ENCODE measurements at regions not wholly inside any gene's neighbourhood (a gene's known extent, or its start where the extent isn't known, plus 50 kb on each side); places are given as distances from the start of the nearest gene placed in this dataset.

DNA sequence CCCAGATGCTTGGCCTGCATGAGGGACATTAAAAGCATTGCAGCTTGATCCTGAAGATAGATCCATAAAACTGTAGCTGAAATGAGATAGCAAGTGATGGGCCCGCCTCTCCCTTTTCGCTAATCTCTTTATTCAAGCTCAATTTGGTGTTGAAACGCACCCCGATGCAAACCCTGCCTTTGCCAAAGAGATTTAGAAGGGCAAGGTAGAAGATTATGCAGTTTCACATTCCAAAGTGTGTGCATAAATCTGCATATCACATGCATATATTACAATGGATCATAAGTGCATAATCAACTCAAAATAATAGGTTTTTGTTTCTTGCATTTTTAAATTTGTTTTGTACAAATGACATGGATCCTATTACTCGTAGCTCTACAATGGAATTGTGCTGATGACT, 80.1 kb upstream of the SHANK2 start:
- ATAC-seq (replicated peaks) (no peak), DNase-seq (no peak)
- peaks cover 5 to 12% of the 10 kb centered on the region in 2 donors for H3K27me3 Mint-ChIP-seq
- peaks cover 0 to 2% of the 10 kb centered on the region in 2 donors for H3K36me3 Mint-ChIP-seq
- H3K4me1 Mint-ChIP-seq = no peaks in the 10 kb centered on the region
- peaks cover 8 to 9% of the 10 kb centered on the region in 2 donors for H3K9me3 Mint-ChIP-seq
- H3K27ac Mint-ChIP-seq = no peak overlapping the region
- no peak overlapping the region for H3K4me3 Mint-ChIP-seq

DNA sequence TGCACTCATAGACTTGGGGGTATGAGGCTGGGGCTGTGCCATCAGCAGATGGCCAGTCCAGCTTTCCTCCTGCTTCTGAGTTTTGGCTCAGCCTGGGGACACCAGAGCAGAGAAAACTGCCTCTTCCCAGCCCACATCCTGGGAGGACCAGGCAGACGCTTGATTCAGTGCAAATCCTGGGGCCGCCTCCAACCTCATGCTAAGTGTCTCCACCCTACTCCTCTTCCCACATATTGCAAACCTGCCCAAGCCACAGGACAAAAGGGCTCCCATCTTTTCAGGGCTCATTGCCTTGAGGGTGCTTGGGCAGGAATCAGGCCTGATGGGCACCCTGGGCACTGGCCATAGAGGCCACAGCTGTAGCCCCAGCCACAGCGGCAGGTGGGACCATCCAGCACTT, 79.7 kb upstream of the SHANK2 start:
- Mint-ChIP-seq H3K27me3 (peaks cover 5 to 12% of the 10 kb centered on the region in 2 donors), H3K4me3 (no peak overlapping the region), H3K9me3 (peaks cover 8 to 9% of the 10 kb centered on the region in 2 donors), H3K36me3 (peaks cover 0 to 2% of the 10 kb centered on the region in 2 donors), H3K4me1 (no peaks in the 10 kb centered on the region), H3K27ac (no peak overlapping the region)
- ATAC-seq (replicated peaks) (no peak), DNase-seq (no peak)

- Mint-ChIP-seq H3K27ac (no peak overlapping the region), H3K4me1 (no peaks in the 10 kb centered on the region), H3K4me3 (no peak overlapping the region), H3K27me3 (peaks cover 5 to 12% of the 10 kb centered on the region in 2 donors), H3K9me3 (peaks cover 8 to 9% of the 10 kb centered on the region in 2 donors), H3K36me3 (peaks cover 0 to 2% of the 10 kb centered on the region in 2 donors)
- DNase-seq (no peak), ATAC-seq (replicated peaks) (no peak)
These were observed 79.3 kb upstream of the SHANK2 start for GRCh38 chr11:71331631-71332030.

GRCh38 chr11:71330996-71331395, 78.6 kb upstream of the SHANK2 start:
- H3K9me3 Mint-ChIP-seq = peaks cover 8 to 9% of the 10 kb centered on the region in 2 donors
- no peak for DNase-seq
- no peak for ATAC-seq (replicated peaks)
- H3K27me3 Mint-ChIP-seq = peaks cover 5 to 12% of the 10 kb centered on the region in 2 donors
- H3K27ac Mint-ChIP-seq = no peak overlapping the region
- no peaks in the 10 kb centered on the region for H3K4me1 Mint-ChIP-seq
- no peak overlapping the region for H3K4me3 Mint-ChIP-seq
- H3K36me3 Mint-ChIP-seq = peaks cover 0 to 2% of the 10 kb centered on the region in 2 donors

DNA sequence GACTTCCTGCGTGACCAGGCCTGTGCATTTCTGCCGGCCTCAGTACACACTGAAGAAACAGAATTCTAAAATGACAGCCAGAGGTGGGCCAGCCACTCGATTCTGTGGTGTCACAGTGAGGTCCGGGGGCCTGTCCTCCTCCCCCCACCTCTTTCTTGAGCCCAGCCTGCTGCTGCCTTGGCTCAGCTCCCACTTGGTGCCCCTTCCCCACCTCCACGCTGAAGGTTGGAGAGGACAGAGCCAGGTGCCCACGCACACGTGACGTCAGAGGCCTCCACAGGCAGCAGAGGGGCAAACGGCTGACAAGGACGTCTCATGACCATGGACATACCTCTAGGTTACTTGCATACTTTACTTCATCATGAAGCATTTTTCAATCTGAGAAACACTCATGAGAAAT, 78.0 kb upstream of the SHANK2 start:
- Mint-ChIP-seq H3K9me3 (peaks cover 8 to 9% of the 10 kb centered on the region in 2 donors), H3K4me1 (no peaks in the 10 kb centered on the region), H3K4me3 (no peak overlapping the region), H3K27ac (no peak overlapping the region), H3K27me3 (peaks cover 5 to 12% of the 10 kb centered on the region in 2 donors), H3K36me3 (peaks cover 0 to 2% of the 10 kb centered on the region in 2 donors)
- DNase-seq = no peak
- ATAC-seq (replicated peaks) = no peak

DNA sequence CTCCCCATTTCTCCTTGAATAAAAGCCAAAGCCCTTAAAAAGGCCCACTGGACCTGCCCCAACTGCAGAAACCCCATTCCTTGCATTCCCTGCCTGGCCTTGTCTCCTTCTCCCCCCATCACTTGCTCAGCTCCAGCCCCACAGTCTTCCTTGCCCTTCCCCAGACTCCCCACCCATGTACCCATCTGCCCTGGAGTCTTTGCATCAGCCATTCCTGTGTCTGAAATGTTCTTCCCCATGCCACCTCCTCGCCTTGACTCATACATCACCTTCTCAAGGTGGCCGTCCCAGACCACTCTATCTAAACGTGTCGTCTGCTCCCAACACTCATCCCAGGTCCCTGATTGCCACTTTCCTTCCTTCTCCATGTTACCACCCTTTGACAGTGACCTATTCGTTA, 77.4 kb upstream of the SHANK2 start:
- H3K4me3 Mint-ChIP-seq = no peak overlapping the region
- DNase-seq (no peak), ATAC-seq (replicated peaks) (no peak)
- H3K4me1 Mint-ChIP-seq = no peaks in the 10 kb centered on the region
- H3K27ac Mint-ChIP-seq = no peak overlapping the region
- H3K27me3 Mint-ChIP-seq = peaks cover 5 to 14% of the 10 kb centered on the region in 2 donors
- peaks cover 0 to 2% of the 10 kb centered on the region in 2 donors for H3K36me3 Mint-ChIP-seq
- H3K9me3 Mint-ChIP-seq = peaks cover 8 to 9% of the 10 kb centered on the region in 2 donors

GRCh38 chr11:71329165-71329510, 76.8 kb upstream of the SHANK2 start:
- Mint-ChIP-seq H3K27ac (no peak overlapping the region), H3K4me3 (no peak overlapping the region), H3K4me1 (no peaks in the 10 kb centered on the region), H3K36me3 (peaks cover 0 to 2% of the 10 kb centered on the region in 2 donors), H3K9me3 (peaks cover 7 to 8% of the 10 kb centered on the region in 2 donors), H3K27me3 (peaks cover 5 to 18% of the 10 kb centered on the region in 2 donors)
- no peak for DNase-seq
- ATAC-seq (replicated peaks) = no peak

- Mint-ChIP-seq H3K27ac (no peak overlapping the region), H3K4me1 (no peaks in the 10 kb centered on the region), H3K36me3 (no peaks in the 10 kb centered on the region), H3K9me3 (peaks cover 3 to 4% of the 10 kb centered on the region in 2 donors), H3K27me3 (peaks cover 12 to 28% of the 10 kb centered on the region in 2 donors), H3K4me3 (no peak overlapping the region)
- DNase-seq = no peak
- no peak for ATAC-seq (replicated peaks)
These were observed 75.0 kb upstream of the SHANK2 start for GRCh38 chr11:71327156-71328085.

DNA sequence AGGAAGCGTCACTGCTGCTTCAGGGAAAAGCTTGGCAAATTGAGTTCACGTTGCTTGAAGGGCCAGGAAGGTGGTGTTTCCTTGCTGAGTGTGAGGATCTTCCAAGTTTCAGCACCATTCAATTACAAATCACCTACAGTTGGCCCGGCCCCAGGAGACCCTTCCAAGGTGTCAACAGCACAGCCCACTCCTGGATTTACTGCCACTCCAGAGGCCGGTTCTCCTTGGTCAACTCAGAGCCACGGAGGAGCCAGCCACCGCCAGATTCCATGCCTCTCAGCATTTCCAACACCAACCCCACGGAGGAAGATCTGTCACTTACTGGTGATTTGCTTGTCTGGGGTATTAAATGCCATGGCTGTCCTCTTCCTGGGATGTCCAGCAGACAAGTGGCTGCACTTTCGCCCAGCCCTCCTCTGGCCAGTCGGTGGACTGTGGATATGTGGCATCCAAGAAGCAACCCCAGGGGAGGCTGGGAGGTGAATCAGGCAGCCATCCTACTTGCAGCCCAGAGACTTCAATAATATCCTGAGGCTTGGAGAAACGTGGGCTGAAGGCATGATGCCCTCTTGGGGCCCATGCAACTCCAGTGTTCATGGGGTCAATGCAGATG, 74.1 kb upstream of the SHANK2 start:
- Mint-ChIP-seq H3K9me3 (no peaks in the 10 kb centered on the region), H3K4me1 (no peaks in the 10 kb centered on the region), H3K27ac (no peak overlapping the region), H3K4me3 (no peak overlapping the region), H3K27me3 (peaks cover 12 to 27% of the 10 kb centered on the region in 2 donors), H3K36me3 (no peaks in the 10 kb centered on the region)
- DNase-seq (no peak), ATAC-seq (replicated peaks) (no peak)

DNA sequence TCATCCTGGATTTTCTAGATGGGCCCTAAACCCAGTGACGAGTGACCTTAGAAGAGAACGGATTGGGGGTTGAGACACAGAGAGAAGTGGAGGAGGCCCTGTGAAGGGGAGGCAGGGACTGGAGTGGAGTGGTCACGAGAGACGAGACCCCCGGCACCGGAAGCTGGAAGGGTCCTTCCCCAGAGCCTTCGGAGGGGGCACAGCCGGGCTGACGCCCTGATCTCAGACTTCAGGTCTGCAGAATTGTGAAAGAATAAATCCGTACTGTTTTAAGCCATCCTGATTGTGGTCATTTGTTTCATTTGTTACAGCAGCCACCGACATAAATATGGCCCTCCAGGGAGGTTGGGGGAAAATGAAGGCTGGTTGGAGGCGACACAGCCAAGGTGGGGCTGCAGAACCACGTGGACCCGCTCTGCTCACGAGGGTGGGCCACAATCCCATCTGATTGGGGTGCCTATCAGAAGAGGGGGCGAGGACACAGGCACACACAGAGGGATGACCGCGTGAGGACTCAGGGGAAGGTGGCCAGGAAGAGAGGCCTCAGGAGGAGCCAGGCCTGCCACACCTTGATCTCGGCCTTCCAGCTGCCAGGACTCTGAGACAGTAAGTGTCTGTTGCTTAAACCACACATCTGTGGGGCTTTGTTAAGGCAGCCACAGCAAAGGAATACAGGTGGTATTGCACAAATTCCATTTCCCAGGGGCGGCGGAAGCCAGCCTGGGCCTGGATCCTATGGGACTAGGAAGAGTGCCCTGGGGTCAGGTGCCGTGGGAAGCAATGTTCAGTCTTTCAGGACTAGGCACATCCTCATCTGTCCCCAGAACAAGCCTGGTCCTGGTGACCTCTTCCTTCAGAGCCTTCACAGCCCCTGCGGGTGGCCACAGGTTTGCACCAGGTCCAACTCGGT, 73.3 kb upstream of the SHANK2 start:
- Mint-ChIP-seq H3K36me3 (no peaks in the 10 kb centered on the region), H3K4me3 (no peak overlapping the region), H3K27ac (no peak overlapping the region), H3K9me3 (no peaks in the 10 kb centered on the region), H3K4me1 (no peaks in the 10 kb centered on the region), H3K27me3 (peaks cover 12 to 23% of the 10 kb centered on the region in 2 donors)
- DNase-seq (no peak), ATAC-seq (replicated peaks) (no peak)

GRCh38 chr11:71324788-71325417, 72.5 kb upstream of the SHANK2 start:
- Mint-ChIP-seq H3K4me1 (no peaks in the 10 kb centered on the region), H3K27ac (no peak overlapping the region)

GRCh38 chr11:71323876-71324526, 71.6 kb upstream of the SHANK2 start:
- H3K27me3 Mint-ChIP-seq = peaks cover 18 to 24% of the 10 kb centered on the region in 2 donors
- H3K4me3 Mint-ChIP-seq = no peak overlapping the region
- peaks cover 4 to 7% of the 10 kb centered on the region in 2 donors for H3K9me3 Mint-ChIP-seq
- DNase-seq = no peak
- H3K4me1 Mint-ChIP-seq = no peaks in the 10 kb centered on the region
- no peak overlapping the region for H3K27ac Mint-ChIP-seq
- no peak for ATAC-seq (replicated peaks)
- peaks cover 0 to 4% of the 10 kb centered on the region in 2 donors for H3K36me3 Mint-ChIP-seq

More at GRCh38 chr11:71324788-71325417, 72.5 kb upstream of the SHANK2 start:
- Mint-ChIP-seq H3K9me3 (no peaks in the 10 kb centered on the region), H3K4me3 (no peak overlapping the region), H3K27me3 (peaks cover 12 to 21% of the 10 kb centered on the region in 2 donors), H3K36me3 (no peaks in the 10 kb centered on the region)
- ATAC-seq (replicated peaks) (no peak), DNase-seq (no peak)

GRCh38 chr11:71322861-71323582, 70.6 kb upstream of the SHANK2 start:
- Mint-ChIP-seq H3K4me3 (no peak overlapping the region), H3K9me3 (peaks cover 10 to 14% of the 10 kb centered on the region in 2 donors), H3K36me3 (peaks cover 2 to 8% of the 10 kb centered on the region in 2 donors), H3K4me1 (no peaks in the 10 kb centered on the region), H3K27ac (peak overlapping the region; percentile 27), H3K27me3 (peaks cover 21 to 28% of the 10 kb centered on the region in 2 donors)
- ATAC-seq (replicated peaks) (no peak), DNase-seq (no peak)
